ENCODE measurements at regions not wholly inside any gene's neighbourhood (a gene's known extent, or its start where the extent isn't known, plus 50 kb on each side); places are given as distances from the start of the nearest gene placed in this dataset.
"Not testable (repeated sequence)": the region's sequence is repeated elsewhere in the genome, so short reads cannot be mapped to it uniquely, and the experiment has no call there.

DNA sequence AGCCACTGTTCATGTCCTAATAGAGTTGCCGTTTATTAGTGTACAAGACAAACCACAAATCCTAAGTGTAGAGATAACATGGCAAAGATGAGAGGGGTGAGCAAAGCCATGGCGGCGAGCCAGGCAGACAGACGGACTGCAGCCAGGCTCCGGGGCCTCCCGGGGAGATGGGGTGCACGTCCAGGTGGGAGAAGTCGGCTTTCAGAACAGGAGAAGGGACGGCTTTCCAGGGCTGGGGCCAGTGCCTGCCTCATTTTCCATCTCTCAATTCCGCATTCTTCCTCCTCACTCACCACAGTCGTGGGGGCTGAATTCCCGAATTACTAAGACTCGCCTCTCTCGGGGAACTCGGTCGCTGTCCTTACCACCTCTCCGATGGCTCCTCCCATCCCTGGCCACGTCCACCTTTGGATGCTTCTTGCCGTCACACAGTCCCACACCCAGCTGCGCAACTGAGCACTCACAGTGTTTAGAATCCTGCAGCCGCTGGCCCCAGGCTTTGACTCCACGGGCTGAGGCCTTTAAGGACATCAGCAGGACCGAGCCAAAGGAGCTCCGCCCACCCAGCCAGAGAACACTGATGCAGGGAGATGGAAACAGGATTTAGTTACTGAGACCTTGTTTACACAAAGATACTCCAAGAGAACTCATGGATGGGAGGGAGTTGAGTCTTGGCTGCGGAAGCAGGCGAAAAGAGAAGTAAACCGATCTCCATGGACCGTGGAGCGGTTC lies 59.7 kb downstream of the RNF112 start (continued):
- TF ChIP-seq ZNF776 (tag by site-specific recombination; IDR thresholded peaks at IDR 0.05; ENCODE audit: borderline replicate concordance) (no peak), ZXDB (tag by site-specific recombination; IDR thresholded peaks at IDR 0.05) (no peak), ZNF366 (tag by site-specific recombination; conservative IDR thresholded peaks at IDR 0.05) (no peak)
- TF ChIP-seq, protein P1, sequence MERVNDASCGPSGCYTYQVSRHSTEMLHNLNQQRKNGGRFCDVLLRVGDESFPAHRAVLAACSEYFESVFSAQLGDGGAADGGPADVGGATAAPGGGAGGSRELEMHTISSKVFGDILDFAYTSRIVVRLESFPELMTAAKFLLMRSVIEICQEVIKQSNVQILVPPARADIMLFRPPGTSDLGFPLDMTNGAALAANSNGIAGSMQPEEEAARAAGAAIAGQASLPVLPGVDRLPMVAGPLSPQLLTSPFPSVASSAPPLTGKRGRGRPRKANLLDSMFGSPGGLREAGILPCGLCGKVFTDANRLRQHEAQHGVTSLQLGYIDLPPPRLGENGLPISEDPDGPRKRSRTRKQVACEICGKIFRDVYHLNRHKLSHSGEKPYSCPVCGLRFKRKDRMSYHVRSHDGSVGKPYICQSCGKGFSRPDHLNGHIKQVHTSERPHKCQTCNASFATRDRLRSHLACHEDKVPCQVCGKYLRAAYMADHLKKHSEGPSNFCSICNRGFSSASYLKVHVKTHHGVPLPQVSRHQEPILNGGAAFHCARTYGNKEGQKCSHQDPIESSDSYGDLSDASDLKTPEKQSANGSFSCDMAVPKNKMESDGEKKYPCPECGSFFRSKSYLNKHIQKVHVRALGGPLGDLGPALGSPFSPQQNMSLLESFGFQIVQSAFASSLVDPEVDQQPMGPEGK (tag by site-specific recombination; IDR thresholded peaks at IDR 0.05) = 0 out of 2 replicates have a peak, but pooled peaks have one; percentile 24
- TF ChIP-seq, protein P2, sequence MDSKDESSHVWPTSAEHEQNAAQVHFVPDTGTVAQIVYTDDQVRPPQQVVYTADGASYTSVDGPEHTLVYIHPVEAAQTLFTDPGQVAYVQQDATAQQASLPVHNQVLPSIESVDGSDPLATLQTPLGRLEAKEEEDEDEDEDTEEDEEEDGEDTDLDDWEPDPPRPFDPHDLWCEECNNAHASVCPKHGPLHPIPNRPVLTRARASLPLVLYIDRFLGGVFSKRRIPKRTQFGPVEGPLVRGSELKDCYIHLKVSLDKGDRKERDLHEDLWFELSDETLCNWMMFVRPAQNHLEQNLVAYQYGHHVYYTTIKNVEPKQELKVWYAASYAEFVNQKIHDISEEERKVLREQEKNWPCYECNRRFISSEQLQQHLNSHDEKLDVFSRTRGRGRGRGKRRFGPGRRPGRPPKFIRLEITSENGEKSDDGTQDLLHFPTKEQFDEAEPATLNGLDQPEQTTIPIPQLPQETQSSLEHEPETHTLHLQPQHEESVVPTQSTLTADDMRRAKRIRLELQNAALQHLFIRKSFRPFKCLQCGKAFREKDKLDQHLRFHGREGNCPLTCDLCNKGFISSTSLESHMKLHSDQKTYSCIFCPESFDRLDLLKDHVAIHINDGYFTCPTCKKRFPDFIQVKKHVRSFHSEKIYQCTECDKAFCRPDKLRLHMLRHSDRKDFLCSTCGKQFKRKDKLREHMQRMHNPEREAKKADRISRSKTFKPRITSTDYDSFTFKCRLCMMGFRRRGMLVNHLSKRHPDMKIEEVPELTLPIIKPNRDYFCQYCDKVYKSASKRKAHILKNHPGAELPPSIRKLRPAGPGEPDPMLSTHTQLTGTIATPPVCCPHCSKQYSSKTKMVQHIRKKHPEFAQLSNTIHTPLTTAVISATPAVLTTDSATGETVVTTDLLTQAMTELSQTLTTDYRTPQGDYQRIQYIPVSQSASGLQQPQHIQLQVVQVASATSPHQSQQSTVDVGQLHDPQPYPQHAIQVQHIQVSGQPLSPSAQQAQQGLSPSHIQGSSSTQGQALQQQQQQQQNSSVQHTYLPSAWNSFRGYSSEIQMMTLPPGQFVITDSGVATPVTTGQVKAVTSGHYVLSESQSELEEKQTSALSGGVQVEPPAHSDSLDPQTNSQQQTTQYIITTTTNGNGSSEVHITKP (tag by site-specific recombination; IDR thresholded peaks at IDR 0.05) = peak; percentile 63

DNA sequence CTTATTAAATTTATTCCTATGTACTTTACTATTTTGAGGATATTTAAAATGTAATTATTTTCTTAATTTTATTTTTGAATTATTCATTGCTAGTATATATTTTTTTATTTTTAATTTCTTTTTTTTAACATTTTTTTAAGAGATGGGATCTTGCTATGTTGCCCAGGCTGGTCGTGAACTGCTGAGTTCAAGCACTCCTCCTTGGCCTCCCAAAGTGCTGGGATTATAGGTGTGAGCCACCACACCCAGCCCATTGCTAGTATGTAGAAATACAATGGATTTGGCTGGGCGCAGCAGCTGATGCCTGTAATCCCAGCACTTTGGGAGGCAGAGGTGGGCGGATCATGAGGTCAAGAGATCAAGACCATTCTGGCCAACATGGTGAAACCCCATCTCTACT lies 59.2 kb upstream of the SLC47A1 start:
- H3K36me3 ChIP-seq (ENCODE audit: control insufficient read depth in 2 of 2, insufficient read depth in 1 of 2, low read length in 2 of 2); H3K9me3 ChIP-seq (ENCODE audit: control insufficient read depth, insufficient read depth, low read depth, low read length); H3K4me3 ChIP-seq (ENCODE audit: low read depth, low read length); H3K4me1 ChIP-seq (ENCODE audit: control insufficient read depth, insufficient read depth, low read length); H3K27ac ChIP-seq (ENCODE audit: extremely low read depth, low read depth, low read length); POLR2A ChIA-PET; CTCF ChIA-PET: not testable (repeated sequence)
- peak; percentile 48; the same call in 1 of the 2 replicates for TF ChIP-seq ZNF121 (tag by site-specific recombination; IDR thresholded peaks at IDR 0.05)

DNA sequence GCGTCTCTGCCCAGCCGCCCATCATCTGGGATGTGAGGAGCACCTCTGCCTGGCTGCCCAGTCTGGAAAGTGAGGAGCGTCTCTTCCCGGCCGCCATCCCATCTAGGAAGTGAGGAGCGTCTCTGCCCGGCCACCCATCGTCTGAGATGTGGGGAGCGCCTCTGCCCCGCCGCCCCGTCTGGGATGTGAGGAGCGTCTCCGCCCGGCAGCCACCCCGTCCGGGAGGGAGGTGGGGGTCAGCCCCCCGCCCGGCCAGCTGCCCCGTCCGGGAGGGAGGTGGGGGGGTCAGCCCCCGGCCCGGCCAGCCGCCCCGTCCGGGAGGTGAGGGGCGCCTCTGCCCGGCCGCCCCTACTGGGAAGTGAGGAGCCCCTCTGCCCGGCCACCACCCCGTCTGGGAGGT lies 57.9 kb upstream of the SLC47A1 start:
- H3K4me3 ChIP-seq (ENCODE audit: low read depth, low read length); H3K9me3 ChIP-seq (ENCODE audit: control insufficient read depth, insufficient read depth, low read depth, low read length); H3K36me3 ChIP-seq (ENCODE audit: control insufficient read depth in 2 of 2, insufficient read depth in 1 of 2, low read length in 2 of 2); POLR2A ChIA-PET; CTCF ChIA-PET; H3K4me1 ChIP-seq (ENCODE audit: control insufficient read depth, insufficient read depth, low read length); H3K27ac ChIP-seq (ENCODE audit: extremely low read depth, low read depth, low read length): not testable (repeated sequence)

DNA sequence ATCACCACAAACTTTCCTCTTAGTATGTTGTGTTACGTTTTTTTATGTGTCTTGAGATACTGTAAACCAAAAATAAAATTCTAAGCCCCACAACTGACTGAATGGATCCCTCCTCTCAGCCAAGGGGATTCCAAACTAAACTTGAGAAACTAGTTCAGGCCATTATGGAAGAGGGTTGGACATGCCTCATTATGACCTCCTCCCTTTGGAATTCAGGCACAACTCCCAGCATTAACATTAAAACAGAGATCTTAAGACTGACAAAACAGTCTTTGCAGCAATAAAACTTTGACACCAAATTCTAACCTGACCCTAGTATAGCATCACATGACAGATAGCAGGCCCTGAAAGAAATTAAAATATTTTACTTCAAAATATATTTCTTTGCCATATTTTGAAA lies 51.1 kb upstream of the SLC47A1 start:
- H3K9me3 ChIP-seq (ENCODE audit: control insufficient read depth, insufficient read depth, low read depth, low read length) = no peaks in the 10 kb centered on the region
- no peaks in the 10 kb centered on the region for H3K36me3 ChIP-seq (ENCODE audit: control insufficient read depth in 2 of 2, insufficient read depth in 1 of 2, low read length in 2 of 2)
- POLR2A ChIA-PET = no interaction called here
- H3K27ac ChIP-seq (ENCODE audit: extremely low read depth, low read depth, low read length) = no peak overlapping the region
- TF ChIP-seq, protein P3, sequence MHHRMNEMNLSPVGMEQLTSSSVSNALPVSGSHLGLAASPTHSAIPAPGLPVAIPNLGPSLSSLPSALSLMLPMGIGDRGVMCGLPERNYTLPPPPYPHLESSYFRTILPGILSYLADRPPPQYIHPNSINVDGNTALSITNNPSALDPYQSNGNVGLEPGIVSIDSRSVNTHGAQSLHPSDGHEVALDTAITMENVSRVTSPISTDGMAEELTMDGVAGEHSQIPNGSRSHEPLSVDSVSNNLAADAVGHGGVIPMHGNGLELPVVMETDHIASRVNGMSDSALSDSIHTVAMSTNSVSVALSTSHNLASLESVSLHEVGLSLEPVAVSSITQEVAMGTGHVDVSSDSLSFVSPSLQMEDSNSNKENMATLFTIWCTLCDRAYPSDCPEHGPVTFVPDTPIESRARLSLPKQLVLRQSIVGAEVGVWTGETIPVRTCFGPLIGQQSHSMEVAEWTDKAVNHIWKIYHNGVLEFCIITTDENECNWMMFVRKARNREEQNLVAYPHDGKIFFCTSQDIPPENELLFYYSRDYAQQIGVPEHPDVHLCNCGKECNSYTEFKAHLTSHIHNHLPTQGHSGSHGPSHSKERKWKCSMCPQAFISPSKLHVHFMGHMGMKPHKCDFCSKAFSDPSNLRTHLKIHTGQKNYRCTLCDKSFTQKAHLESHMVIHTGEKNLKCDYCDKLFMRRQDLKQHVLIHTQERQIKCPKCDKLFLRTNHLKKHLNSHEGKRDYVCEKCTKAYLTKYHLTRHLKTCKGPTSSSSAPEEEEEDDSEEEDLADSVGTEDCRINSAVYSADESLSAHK (tag by site-specific recombination; IDR thresholded peaks at IDR 0.05) = no peak
- TF ChIP-seq YY1 (tag by site-specific recombination; IDR thresholded peaks at IDR 0.05) = no peak
- CTCF ChIA-PET = no interaction called here
- H3K4me3 ChIP-seq (ENCODE audit: low read depth, low read length) = no peak overlapping the region
- no peaks in the 10 kb centered on the region for H3K4me1 ChIP-seq (ENCODE audit: control insufficient read depth, insufficient read depth, low read length)
